ENCODE measurements at regions not wholly inside any gene's neighbourhood (a gene's known extent, or its start where the extent isn't known, plus 50 kb on each side); places are given as distances from the start of the nearest gene placed in this dataset.

GRCh38 chr4:59537246-59537886, 1662.8 kb upstream of the ADGRL3 start (continued):
- TF ChIP-seq CTCF (IDR thresholded peaks at IDR 0.05) (no peak), FOXP4 (CRISPR knock-in tag; IDR thresholded peaks at IDR 0.05) (no peak), ATF1 (CRISPR knock-in tag; IDR thresholded peaks at IDR 0.05) (no peak), ZNF219 (CRISPR knock-in tag; IDR thresholded peaks at IDR 0.05; ENCODE audit: borderline replicate concordance) (no peak), ESRRA (CRISPR knock-in tag; IDR thresholded peaks at IDR 0.05; ENCODE audit: borderline replicate concordance) (no peak), CREB1 (CRISPR knock-in tag; IDR thresholded peaks at IDR 0.05) (no peak), SOX15 (CRISPR knock-in tag; IDR thresholded peaks at IDR 0.05) (no peak), FOXK1 (CRISPR knock-in tag; IDR thresholded peaks at IDR 0.05) (no peak), ZNF512 (CRISPR knock-in tag; IDR thresholded peaks at IDR 0.05; ENCODE audit: borderline replicate concordance) (no peak), GTF2I (CRISPR knock-in tag; conservative IDR thresholded peaks at IDR 0.05) (no peak)

GRCh38 chr4:59539401-59539800, 1660.7 kb upstream of the ADGRL3 start:
- CTCF ChIA-PET = no interaction called here
- Mint-ChIP-seq H3K4me1 (no peaks in the 10 kb centered on the region), H3K27me3 (ENCODE audit: low read depth) (no peaks in the 10 kb centered on the region), H3K27ac (no peak overlapping the region), H3K36me3 (no peaks in the 10 kb centered on the region), H3K4me3 (no peak overlapping the region), H3K9me3 (no peaks in the 10 kb centered on the region)
- ATAC-seq (no peak), DNase-seq (ENCODE audit: low spot score) (no peak)
- no peak for TF ChIP-seq NFATC4 (CRISPR knock-in tag; IDR thresholded peaks at IDR 0.05)
- TF ChIP-seq ZNF512 (CRISPR knock-in tag; IDR thresholded peaks at IDR 0.05; ENCODE audit: borderline replicate concordance) = no peak
- TF ChIP-seq, protein P1, sequence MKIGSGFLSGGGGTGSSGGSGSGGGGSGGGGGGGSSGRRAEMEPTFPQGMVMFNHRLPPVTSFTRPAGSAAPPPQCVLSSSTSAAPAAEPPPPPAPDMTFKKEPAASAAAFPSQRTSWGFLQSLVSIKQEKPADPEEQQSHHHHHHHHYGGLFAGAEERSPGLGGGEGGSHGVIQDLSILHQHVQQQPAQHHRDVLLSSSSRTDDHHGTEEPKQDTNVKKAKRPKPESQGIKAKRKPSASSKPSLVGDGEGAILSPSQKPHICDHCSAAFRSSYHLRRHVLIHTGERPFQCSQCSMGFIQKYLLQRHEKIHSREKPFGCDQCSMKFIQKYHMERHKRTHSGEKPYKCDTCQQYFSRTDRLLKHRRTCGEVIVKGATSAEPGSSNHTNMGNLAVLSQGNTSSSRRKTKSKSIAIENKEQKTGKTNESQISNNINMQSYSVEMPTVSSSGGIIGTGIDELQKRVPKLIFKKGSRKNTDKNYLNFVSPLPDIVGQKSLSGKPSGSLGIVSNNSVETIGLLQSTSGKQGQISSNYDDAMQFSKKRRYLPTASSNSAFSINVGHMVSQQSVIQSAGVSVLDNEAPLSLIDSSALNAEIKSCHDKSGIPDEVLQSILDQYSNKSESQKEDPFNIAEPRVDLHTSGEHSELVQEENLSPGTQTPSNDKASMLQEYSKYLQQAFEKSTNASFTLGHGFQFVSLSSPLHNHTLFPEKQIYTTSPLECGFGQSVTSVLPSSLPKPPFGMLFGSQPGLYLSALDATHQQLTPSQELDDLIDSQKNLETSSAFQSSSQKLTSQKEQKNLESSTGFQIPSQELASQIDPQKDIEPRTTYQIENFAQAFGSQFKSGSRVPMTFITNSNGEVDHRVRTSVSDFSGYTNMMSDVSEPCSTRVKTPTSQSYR (CRISPR knock-in tag; IDR thresholded peaks at IDR 0.05) = no peak
- TF ChIP-seq, protein P2, sequence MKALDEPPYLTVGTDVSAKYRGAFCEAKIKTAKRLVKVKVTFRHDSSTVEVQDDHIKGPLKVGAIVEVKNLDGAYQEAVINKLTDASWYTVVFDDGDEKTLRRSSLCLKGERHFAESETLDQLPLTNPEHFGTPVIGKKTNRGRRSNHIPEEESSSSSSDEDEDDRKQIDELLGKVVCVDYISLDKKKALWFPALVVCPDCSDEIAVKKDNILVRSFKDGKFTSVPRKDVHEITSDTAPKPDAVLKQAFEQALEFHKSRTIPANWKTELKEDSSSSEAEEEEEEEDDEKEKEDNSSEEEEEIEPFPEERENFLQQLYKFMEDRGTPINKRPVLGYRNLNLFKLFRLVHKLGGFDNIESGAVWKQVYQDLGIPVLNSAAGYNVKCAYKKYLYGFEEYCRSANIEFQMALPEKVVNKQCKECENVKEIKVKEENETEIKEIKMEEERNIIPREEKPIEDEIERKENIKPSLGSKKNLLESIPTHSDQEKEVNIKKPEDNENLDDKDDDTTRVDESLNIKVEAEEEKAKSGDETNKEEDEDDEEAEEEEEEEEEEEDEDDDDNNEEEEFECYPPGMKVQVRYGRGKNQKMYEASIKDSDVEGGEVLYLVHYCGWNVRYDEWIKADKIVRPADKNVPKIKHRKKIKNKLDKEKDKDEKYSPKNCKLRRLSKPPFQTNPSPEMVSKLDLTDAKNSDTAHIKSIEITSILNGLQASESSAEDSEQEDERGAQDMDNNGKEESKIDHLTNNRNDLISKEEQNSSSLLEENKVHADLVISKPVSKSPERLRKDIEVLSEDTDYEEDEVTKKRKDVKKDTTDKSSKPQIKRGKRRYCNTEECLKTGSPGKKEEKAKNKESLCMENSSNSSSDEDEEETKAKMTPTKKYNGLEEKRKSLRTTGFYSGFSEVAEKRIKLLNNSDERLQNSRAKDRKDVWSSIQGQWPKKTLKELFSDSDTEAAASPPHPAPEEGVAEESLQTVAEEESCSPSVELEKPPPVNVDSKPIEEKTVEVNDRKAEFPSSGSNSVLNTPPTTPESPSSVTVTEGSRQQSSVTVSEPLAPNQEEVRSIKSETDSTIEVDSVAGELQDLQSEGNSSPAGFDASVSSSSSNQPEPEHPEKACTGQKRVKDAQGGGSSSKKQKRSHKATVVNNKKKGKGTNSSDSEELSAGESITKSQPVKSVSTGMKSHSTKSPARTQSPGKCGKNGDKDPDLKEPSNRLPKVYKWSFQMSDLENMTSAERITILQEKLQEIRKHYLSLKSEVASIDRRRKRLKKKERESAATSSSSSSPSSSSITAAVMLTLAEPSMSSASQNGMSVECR (CRISPR knock-in tag; IDR thresholded peaks at IDR 0.05; ENCODE audit: borderline replicate concordance) = no peak
- TF ChIP-seq, protein P3, sequence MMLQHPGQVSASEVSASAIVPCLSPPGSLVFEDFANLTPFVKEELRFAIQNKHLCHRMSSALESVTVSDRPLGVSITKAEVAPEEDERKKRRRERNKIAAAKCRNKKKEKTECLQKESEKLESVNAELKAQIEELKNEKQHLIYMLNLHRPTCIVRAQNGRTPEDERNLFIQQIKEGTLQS (CRISPR knock-in tag; conservative IDR thresholded peaks at IDR 0.05) = no peak
- no peak for TF ChIP-seq RELA (CRISPR knock-in tag; IDR thresholded peaks at IDR 0.05; ENCODE audit: borderline replicate concordance)
- POLR2A ChIA-PET = no interaction called here

Data from WTC11 (cell line).